ENCODE measurements at regions not wholly inside any gene's neighbourhood (a gene's known extent, or its start where the extent isn't known, plus 50 kb on each side); places are given as distances from the start of the nearest gene placed in this dataset.

DNA sequence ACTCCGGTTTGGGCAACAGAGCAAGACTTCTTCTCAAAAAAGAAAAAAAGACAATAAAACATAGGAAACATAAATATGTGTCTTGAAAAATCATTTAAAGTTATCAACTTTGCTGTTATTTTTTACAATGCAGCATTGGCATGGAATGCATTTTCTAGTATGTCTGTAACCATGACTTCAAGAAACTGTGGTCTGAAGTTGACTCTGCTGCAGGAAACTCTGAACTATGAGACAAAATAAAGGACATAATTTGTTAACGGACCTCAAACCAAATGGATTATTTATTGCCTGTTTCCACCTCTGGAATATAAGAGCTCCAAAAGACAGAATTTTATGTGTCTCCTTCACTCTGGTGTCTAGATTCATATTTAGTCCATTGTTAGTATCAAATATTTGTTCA lies 79.1 kb downstream of the TRIB2 start:
- FAIRE-seq, result no peak

DNA sequence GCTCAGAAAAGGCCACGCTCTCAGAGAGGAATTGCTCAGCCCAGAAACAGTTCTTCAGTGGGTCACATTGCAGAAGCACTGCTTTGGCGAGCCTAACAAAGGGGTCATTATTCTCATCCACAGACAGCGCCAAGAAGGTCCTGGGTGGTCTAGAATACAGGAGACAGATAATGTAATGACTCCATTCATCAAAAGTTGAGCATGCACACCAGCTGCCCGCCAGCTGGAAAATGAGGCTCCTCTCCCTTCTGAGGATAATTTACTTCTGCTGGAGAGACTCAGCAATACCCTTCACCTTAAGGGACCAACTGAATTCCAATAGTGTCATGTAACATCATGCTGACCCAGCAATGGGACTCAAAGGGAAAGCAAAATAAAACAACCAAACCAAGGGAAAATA lies 79.9 kb downstream of the TRIB2 start:
- no peak for FAIRE-seq

DNA sequence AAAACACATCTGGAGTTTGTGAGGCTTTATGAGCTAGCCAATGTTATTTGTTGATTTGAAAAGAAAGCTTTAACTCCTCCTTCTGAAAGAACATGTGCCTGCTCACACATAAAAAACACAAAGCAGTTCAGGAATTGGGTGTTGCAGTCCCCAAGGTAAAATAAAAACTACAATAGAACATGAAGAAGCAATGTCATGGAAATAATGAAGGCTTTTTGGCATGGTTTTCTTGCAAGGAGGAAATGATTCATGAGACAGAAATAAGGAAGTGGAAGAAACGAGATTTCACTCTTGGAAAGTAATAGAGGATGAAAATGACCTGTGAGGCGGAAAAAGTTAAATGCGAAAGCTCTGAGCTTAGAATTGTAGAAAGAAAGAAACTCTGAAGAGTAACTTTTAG lies 81.1 kb downstream of the TRIB2 start:
- no peak for FAIRE-seq

DNA sequence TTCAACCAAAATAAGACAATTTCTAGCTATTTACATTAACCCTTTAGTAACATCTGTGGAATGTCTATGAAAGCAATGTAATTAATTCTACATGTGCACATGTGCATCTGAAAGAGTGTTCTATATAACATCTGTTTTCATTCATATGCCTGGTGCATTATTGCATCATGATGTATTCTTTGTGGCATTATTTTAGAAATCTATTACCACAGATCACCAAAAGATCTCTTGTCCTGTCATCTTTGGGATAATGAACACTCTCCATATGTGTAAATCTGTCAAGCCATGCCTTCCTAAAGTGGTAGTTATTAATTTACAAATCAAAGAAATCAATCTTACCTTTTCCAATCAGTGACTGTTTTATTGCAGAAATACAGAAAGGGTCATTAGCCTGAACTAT lies 86.9 kb downstream of the TRIB2 start:
- no peak for FAIRE-seq

DNA sequence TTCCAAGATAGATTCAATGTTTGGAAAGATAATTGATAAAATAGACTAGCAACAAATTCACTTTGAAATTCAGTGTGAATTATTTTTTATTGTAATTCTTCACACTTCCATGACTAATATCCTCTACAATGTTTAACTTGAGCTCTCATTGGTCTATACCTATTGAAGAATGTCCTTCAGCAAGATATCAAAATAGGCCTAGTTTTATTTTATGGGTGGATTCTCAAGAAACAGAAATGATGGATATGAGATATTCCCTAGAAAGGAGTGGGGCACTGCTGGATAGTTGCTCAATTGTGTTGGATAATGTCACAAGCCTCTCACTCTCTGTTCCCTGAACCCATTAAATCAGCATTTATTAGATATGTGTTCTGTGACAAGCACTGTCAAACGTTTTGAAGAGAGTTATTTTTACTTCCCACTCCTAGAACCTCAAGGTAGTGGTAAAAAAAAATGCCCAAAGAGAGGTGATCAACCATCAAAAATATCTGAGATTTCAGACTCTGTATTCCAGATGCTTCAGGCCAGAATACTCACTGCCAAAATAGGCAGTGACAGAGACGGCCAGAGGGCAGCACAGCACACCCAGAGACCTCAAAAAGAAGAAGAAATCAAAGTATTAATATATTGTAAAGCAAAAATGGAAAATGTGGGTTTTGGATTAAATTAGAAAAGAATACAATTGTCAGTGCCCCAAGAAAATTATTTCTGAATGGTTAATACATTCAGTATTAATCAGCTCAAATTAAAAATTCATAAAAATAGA lies 87.5 kb downstream of the TRIB2 start:
- no peak for FAIRE-seq

DNA sequence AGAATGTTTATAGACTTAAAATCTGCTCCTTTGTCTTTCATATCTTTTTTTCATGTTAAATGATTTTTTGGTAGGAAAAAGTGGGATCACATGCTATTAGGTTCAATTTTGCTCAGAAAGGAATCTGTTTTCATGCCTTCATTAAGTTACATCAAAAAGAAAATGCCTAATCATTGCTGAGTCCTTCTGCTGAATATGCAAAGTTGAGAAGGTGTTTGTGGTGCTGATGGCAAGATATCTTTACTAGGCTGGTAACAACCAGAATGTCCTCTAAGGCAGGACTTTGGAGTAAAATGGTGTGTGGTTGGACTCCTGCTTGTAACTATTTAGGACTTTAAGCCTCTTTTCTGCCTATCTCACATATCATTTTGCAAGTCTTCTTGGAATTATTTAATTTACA lies 88.3 kb downstream of the TRIB2 start:
- no peak for FAIRE-seq

DNA sequence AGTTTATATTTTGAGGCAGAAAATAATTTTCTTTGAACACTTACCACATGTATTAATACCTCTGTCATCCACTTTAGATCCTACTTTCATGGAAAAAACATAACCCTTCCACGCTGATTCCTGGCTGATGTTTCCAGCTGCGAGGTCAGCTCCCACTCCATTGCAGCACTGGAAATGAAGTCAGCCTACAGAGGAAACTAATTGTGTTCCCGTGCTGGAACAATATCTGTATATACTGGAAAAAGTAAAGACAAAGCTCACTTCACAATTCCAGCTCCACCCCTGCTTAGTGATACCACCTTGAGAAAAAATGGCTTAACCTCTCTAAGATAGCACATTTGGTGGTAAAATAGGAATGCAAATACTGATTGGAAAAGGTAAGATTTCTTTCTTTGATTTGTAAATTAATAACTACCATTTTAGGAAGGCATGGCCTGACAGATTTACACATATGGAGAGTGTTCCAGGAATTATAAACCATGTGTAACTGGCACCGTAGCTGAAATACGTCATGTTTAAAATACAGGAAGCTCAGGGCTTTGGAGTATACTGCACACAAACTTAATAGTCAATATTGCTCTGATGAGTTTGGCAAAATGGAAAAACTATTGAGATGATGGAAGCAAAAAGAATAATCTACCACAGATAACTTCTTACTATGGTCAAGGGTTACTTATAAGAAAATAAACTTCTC lies 90.0 kb downstream of the TRIB2 start:
- no peak for FAIRE-seq

DNA sequence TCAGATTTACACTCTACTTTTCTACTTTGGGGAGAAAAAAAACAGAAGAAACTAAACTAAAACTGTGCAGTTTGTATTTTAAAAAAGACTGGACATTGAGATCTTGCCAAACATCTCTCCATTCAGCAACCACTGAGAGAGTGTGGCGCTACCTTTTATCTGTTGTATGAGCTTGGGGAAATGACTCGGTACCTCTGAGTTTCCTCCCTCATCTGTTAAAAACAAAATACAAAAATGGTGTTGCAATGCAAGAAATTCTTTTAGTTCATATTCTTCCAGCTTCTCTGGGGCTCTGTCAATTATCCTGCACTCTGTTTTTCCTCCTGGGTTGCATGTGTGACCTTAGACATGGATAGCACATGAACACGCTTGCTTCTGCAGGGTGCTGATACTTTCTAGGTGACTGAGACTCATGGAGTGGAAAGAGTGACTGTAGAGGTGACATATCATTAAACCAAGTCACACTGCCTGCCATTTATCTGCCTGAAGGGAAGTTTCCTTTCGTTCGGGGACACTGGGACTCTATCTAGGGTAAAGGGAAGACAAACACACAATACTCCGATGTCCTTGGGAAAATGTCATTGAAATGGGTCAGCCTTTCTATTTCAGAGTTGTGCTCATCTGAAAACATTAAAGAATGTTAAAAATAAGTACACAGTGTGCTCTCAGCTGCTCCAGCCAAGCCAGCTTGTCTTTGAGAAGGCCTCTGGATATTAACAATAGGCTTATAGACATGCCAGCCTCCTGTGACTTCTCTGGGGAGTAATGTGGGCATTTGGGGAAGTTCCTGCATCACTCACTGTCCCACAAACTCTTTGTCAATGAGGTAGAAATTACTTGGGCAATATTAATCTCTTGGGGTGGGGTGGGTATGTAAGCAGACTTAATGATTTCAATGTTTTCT lies 91.4 kb downstream of the TRIB2 start:
- FAIRE-seq, result no peak

DNA sequence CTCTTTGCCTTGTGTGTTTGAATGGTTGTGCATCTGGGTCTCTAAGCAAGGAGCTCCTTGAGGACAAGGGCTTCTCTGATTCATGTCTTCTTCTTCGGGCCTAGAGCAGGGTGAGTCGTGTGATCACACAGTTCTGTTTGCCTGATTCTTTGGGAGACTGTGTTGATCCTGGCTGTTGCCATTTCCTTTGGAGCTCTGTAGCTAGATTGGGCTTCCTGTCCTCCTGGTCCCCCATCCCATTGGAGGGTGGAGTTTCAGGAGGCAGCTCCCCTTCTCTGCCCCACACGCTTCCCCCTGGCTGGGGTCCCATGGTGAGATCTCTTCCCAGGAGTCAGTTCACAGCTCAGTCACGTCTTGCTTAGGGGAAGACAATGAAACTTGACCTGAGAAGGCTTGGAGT lies 92.8 kb downstream of the TRIB2 start:
- no peak for FAIRE-seq

DNA sequence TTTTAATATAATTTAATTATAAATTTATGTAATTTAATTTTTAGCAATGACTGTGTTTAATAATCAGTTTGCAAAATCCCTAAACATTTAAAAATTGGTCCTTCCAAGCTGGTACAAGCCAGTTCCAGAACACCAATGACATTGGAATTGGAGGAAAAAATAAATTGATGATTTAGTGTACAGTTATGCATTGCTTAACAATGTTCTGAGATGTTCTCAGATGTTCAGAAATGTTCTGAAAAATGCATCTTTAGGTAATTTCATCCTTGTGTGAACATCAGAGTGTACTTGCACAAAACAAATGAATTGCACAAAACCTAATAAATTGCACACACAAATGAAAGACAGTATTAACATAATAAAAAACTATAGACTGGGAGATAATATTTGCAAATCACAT lies 95.2 kb downstream of the TRIB2 start:
- no peak for FAIRE-seq

DNA sequence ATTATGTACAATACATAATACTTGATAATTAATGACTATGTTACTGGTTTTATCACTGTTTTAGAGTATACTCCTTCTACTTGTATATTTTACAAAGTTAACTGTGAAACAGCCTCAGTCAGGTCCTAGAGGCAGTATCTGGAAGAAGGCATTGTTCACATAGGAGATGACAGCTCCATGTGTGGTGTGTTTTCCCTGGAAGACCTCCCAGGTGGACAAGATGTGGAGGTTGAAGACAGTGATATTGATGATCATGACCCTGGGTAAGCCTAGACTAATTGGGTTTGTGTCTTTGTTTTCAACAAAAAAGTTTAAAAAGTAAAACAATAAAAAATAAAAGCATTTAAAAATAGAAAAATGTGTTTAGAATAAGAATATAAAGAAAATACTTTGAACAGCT lies 96.4 kb downstream of the TRIB2 start:
- FAIRE-seq, result no peak

DNA sequence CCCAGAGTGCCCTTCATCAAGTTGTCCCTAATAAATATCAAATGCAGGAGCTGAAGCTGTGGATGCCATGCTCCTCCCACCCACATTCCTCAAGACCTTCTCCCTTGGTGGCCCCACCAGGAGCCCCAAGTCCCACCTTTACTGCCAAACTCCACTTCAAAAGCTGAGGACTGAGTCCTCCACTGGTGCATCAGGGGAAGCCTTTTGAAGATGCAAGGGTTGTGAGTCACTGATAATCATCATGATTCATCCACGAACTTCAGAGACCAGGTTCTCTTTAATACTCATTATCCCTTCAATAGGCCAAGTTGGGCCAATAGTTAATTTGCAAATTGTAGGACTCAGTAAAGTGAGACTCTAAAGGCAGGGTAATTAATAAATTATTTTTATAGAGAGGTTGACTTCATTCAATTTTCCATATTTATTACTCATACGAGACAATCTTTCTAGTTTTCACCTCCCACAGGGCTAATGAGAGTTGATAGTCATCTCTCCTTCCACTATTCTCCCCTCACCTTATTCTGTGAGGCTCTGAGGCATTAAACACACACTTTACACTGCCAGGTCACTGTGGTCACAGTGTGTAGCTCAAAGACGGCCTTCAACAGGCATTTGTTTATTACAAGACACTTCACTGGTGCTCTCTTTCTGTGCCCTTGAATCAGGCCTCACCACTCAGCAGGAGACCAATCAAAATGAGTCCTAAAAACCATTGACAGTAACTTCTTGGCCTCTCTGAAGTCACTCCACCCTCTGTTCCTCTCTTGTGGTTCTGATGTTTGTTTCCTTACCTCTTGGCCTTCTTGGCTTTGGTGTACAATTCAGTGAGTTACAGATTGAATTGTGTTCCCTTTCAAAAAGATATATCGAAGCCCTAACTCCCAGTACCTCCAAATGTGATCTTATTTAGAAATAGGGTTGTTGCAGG lies 99.9 kb downstream of the TRIB2 start:
- no peak for FAIRE-seq

DNA sequence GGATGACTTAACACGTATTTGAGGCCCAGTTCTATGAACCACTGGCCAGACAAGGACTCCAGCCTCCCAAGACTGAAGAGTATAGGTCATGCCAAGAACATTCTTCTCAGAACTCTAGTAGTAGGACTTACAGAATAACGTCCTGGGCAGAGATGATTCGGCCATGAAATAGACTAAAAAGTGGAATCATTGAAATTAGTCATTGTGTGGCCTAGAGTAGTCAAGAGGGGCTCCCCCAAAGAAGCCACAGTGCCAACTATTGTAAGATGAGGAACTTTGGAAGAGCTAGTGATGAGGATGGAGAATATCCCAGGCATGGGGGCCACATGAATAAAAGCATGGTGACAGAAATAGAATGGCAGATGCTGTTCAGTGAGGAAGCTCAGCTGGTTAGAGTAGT lies 101.1 kb downstream of the TRIB2 start:
- FAIRE-seq, result no peak

DNA sequence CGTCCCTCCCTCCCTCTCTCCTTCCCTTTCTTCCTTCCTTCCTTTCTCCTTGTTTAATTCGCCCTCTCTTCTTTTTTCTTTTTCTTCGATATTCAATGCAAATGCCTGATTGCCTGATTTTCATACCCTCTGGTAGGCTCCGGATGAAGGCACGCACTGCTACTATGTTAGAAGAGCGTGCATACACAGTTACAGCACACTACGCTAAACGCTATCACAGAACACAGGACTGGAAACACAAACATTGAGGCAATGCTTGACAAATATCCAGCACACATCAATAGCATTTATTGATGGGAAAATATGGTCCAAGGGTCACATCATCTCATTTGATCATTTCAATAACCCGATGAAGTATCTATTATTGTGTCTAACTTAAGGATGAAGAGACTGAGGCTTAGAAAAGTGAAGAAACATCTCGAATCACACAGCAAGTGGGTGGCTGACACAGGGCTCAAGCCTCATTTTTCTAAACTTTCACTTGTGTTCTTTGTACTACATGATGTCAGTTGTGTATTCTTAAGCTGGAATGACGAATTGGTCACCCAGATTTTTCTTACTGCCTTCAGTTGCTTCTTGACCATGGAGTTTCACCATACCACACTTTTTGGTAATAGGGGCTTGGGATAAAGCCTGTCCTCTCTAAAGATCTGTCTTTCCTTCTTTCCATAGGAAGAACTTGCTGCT lies 101.8 kb downstream of the TRIB2 start:
- FAIRE-seq, result no peak

DNA sequence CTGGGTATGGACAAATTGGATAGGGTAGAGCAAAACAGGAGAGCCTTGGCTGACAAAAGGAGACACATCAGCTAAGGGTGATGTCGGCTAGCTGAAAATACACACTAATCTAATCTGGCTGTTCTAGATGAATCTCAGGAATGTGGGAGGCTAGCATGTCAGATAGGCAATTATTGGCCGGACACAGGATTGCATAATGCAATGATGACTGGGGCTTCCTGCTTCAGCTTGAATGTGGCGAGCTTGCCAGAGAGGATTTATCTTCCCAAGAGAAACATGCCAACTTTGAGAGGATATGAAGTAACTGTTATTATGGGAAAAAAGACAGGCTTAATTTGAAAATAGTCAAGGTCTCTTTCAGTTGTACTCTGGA lies 102.4 kb downstream of the TRIB2 start:
- no peak for FAIRE-seq

DNA sequence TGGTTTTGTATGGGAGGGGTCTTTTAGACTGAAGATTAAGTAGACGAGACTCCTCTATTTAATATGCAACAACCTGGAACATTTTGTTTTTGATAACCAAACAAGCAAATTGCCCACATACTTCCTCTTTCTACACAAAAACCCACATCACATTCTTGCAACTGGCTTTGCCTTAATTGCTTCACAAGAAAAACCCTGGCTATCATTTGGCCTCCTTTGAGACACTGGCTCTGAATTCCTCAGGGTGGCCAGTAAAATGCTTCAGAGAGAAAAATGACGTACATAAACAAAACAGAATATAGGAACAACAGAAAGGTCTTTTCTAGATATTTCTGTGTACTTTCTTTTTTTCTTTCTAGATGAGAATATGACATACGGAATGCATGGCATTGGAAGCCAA lies 103.0 kb downstream of the TRIB2 start:
- no peak for FAIRE-seq

DNA sequence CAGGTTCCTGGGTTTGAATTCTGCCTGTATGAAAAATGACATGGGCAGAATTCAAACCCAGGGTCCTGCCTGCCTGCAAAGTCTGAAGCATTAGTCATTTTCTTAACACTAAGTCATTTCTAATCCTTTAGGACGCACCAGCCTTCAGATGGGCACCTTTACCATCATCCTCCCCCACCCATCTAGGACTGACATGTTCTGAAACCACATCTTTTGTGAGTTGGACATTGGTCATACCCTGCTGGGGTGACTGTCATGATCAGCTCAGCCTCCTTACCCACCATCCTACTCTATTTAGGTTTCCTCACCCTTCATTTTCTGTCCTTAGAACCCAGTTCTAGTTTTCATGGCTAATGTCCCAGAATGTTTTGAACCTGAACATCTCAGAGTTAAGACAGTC lies 104.9 kb downstream of the TRIB2 start:
- no peak for FAIRE-seq

DNA sequence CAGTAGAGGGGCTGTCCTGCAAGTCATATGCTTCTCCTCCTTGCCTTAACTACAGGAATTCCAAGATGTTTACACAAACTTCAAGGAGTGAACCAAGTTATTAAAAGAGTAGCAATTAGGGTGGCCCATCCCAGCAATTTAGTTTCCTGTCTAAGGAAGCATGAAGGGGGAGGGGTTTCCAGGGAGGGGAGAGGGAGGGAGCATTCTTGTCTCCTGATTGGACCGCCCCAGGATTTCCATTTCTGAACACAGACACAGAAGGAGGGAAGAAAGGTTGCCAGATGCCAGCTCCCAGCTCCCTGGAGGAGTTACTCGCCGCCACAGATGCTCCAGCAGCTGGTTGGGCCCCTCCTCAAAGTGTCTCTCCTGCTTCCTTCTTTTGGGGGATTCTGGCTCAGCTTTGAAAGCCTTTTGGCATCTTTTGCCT lies 107.6 kb downstream of the TRIB2 start:
- FAIRE-seq, result no peak

DNA sequence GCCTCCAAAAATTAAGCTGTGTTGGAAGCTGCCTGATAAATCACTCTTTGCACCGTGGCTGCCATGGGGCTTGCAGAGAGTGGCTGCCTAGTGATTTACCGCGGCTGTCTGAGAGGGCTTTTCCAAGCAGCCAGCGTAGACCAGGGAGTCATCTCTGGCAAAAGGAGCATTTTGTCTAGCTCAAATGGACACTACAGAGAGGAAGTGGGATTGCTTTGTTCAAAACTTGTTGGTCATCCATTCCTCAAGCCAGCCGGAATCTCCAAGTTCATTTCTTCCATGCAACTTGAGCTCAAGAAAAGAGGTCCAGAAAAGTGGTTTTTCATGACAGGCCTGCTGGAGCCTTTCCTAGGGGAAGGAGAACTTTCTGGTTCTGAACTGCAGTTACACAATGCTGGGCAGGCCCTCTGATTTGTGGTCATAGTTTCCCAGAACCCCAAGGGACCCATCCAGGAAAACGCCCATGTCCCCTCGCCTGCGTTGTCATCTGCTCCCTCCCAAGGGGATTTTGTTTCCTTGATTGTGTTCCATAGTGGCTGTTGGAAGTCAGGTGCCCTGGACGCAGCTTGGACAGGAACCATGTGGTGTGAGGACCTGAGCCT lies 108.1 kb downstream of the TRIB2 start:
- no peak for FAIRE-seq

DNA sequence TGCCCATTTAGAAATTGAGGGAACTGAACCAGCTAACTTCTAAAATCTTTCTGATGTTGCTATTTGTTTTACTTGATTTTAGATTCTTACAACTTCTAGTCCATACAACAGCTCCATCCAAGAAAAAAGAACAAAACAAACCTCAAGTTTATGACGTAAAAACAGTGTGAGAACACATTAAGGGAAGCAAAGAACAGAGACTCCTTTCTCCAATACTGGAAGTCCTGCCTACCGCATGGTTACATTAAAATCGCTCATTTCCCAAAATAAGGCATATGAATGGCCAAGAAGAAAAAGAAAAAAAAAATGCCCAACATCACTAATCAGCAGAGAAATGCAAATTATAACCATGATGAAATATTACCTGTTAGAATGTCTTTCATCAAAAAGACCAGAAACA lies 110.0 kb downstream of the TRIB2 start:
- no peak for FAIRE-seq

DNA sequence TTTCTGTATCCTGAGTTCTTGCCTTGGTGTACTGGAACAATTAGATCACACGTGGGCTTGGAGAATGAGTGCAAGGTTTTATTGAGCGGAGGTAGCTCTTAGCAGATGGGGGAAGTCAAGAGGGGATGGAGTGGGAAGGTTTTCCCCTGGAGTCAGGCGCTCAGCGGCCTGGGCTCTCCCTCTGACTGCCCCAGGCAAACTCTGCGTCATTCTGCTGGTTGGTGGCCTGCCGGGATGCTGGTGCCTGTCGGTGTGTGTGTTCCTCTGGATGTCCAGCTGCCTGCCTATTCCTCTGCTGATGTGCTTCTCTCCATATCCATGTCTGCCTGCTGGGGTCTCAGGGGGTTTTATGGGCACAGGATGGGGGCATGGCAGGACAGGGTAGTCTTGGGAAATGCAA lies 111.0 kb downstream of the TRIB2 start:
- no peak for FAIRE-seq

DNA sequence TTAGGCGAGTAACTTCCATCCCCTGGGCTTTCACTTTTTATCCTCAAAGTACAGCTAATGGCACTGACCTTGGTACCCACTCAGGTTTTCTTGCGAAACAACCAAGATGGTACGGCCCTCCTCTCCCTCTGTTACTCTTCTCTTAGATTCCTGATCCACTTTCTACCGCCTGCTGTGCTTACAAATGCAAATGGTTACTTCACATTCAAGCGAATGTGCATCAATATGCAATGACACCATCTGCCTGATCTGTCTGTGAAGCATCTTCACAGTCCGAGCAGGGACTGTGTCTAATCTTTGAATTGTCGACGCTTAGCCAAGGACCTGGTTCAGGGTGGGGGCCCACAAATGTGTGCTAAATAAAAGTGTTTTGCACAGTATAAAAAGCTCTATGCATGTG lies 112.2 kb downstream of the TRIB2 start:
- FAIRE-seq, result no peak

All from G401.6 (cell line).